Peyer's patch (tissue), 4 donors: ENCODE measurements at regions not wholly inside any gene's neighbourhood (a gene's known extent, or its start where the extent isn't known, plus 50 kb on each side); places are given as distances from the start of the nearest gene placed in this dataset.

ENCODE experiments used
- POLR2A ChIP-seq, 2 donors: fragments of 450-650 bp; IDR thresholded peaks; one replicate each; pipeline ENCODE4 v1.5.1; 2017; ENCODE audit warnings: antibody characterized with exemption in 2 of 2, mild to moderate bottlenecking in 2 of 2, moderate library complexity in 2 of 2
- TF ChIP-seq, protein P1 (sequence below), 6 experiments: fragments of 450-650 bp in 4 of 6; fragments of 200-600 bp in 2 of 6; sonication (generic) in 1 of 6; IDR thresholded peaks; one replicate each; pipeline ENCODE4 v1.5.1; 2017 to 2019; ENCODE audit warnings: antibody characterized with exemption in 6 of 6, mild to moderate bottlenecking in 3 of 6, moderate library complexity in 1 of 6

DNA sequence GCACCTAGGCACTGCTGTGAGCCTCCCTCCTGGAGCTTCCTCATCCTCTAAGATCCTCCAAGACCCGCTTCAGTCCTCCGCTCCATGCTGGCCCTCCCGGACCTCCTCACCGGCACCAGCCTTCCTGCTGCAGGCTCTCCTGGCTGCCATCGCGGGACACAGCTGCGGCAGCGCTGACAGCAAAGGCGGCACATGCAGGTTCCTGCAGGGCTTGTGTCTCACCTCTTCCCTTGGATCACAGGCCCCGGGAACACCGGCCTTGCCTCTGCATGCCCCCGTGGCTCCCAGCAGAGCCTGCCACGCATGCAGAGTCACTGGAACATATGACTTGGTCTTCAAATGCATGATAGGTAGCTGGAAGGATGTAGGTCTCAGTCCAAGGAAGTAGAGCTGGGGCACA, 67.2 kb downstream of the PTGR3 start:
- TF ChIP-seq, protein P1, sequence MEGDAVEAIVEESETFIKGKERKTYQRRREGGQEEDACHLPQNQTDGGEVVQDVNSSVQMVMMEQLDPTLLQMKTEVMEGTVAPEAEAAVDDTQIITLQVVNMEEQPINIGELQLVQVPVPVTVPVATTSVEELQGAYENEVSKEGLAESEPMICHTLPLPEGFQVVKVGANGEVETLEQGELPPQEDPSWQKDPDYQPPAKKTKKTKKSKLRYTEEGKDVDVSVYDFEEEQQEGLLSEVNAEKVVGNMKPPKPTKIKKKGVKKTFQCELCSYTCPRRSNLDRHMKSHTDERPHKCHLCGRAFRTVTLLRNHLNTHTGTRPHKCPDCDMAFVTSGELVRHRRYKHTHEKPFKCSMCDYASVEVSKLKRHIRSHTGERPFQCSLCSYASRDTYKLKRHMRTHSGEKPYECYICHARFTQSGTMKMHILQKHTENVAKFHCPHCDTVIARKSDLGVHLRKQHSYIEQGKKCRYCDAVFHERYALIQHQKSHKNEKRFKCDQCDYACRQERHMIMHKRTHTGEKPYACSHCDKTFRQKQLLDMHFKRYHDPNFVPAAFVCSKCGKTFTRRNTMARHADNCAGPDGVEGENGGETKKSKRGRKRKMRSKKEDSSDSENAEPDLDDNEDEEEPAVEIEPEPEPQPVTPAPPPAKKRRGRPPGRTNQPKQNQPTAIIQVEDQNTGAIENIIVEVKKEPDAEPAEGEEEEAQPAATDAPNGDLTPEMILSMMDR (IDR thresholded peaks at IDR 0.05): no peak
- TF ChIP-seq POLR2A (IDR thresholded peaks at IDR 0.05): no peak
